ENCODE measurements at regions not wholly inside any gene's neighbourhood (a gene's known extent, or its start where the extent isn't known, plus 50 kb on each side); places are given as distances from the start of the nearest gene placed in this dataset.
"Not testable (repeated sequence)": the region's sequence is repeated elsewhere in the genome, so short reads cannot be mapped to it uniquely, and the experiment has no call there.

GRCh38 chr2:133975135-133975534 is 278.7 kb upstream of the MGAT5 start:
- no peak for DNase-seq (ENCODE audit: low spot score)

GRCh38 chr2:133975676-133976428 is 278.0 kb upstream of the MGAT5 start:
- no peak for DNase-seq (ENCODE audit: low spot score)

GRCh38 chr2:133976659-133977058 is 277.2 kb upstream of the MGAT5 start:
- DNase-seq (ENCODE audit: low spot score): no peak

- no peak for DNase-seq (ENCODE audit: low spot score)
Observed at GRCh38 chr2:133977405-133977804, 276.5 kb upstream of the MGAT5 start.

- no peak for DNase-seq (ENCODE audit: low spot score)
Observed at GRCh38 chr2:133982256-133982655, 271.6 kb upstream of the MGAT5 start.

GRCh38 chr2:133985563-133985962 is 268.3 kb upstream of the MGAT5 start:
- no peak for DNase-seq (ENCODE audit: low spot score)

GRCh38 chr2:133986081-133986837 is 267.6 kb upstream of the MGAT5 start:
- DNase-seq (ENCODE audit: low spot score): no peak

GRCh38 chr2:133986881-133987795 is 266.7 kb upstream of the MGAT5 start:
- no peak for DNase-seq (ENCODE audit: low spot score)

GRCh38 chr2:133988316-133988891 is 265.5 kb upstream of the MGAT5 start:
- no peak for DNase-seq (ENCODE audit: low spot score)

- DNase-seq (ENCODE audit: low spot score): no peak
Observed at GRCh38 chr2:133991606-133992168, 262.2 kb upstream of the MGAT5 start.

- no peak for DNase-seq (ENCODE audit: low spot score)
Observed at GRCh38 chr2:133992454-133992853, 261.4 kb upstream of the MGAT5 start.

GRCh38 chr2:133993160-133993559 is 260.7 kb upstream of the MGAT5 start:
- DNase-seq (ENCODE audit: low spot score): no peak

GRCh38 chr2:133998726-133999125 is 255.1 kb upstream of the MGAT5 start:
- DNase-seq (ENCODE audit: low spot score): not testable (repeated sequence)

- DNase-seq (ENCODE audit: low spot score): no peak
Observed at GRCh38 chr2:134002391-134002790, 251.5 kb upstream of the MGAT5 start.

GRCh38 chr2:134002921-134003320 is 251.0 kb upstream of the MGAT5 start:
- DNase-seq (ENCODE audit: low spot score): no peak

- DNase-seq (ENCODE audit: low spot score): no peak
Observed at GRCh38 chr2:134004467-134004866, 249.4 kb upstream of the MGAT5 start.

- DNase-seq (ENCODE audit: low spot score): no peak
Observed at GRCh38 chr2:134008837-134009236, 245.0 kb upstream of the MGAT5 start.

- DNase-seq (ENCODE audit: low spot score): no peak
Observed at GRCh38 chr2:134009440-134009839, 244.4 kb upstream of the MGAT5 start.

- DNase-seq (ENCODE audit: low spot score): not testable (repeated sequence)
Observed at GRCh38 chr2:134009906-134010305, 244.0 kb upstream of the MGAT5 start.

GRCh38 chr2:134011936-134012586 is 241.8 kb upstream of the MGAT5 start:
- no peak for DNase-seq (ENCODE audit: low spot score)

Data from ureter (tissue), 1 donor.